CD4-positive, CD25-positive, alpha-beta regulatory T cell (primary cell): ENCODE measurements at regions not wholly inside any gene's neighbourhood (a gene's known extent, or its start where the extent isn't known, plus 50 kb on each side); places are given as distances from the start of the nearest gene placed in this dataset.

ENCODE experiments used
- ATAC-seq, 2 donors: fragments of 150-1000 bp; cut with Tn5 transposase; one replicate each; pipeline ENCODE4 v1.10.0; 2021; ENCODE audit warnings: low read depth in 2 of 2, moderate number of reproducible peaks in 2 of 2, moderate library complexity in 1 of 2
- DNase-seq, 3 donors: peaks; one replicate each; pipeline versions ENCODE4 v3.0.0 to v3.0.0-alpha.2; 2012 to 2022; ENCODE audit warnings: mixed read lengths in 1 of 3
- H3K27ac ChIP-seq: one replicate; pipeline ENCODE4 v1.7.0; 2013; ENCODE audit warnings: mild to moderate bottlenecking, low read length; ENCODE audit not compliant: insufficient read depth, poor library complexity, severe bottlenecking
- H3K27me3 ChIP-seq: one replicate; pipeline ENCODE4 v1.7.0; 2013; ENCODE audit warnings: low read length; ENCODE audit not compliant: control insufficient read depth, insufficient read depth
- H3K36me3 ChIP-seq: one replicate; pipeline ENCODE4 v1.7.0; 2013; ENCODE audit warnings: mild to moderate bottlenecking, low read length, moderate library complexity; ENCODE audit not compliant: control insufficient read depth, insufficient read depth
- H3K4me1 ChIP-seq: 2 replicates; pipeline ENCODE4 v1.7.0; 2013; ENCODE audit warnings: mild to moderate bottlenecking, low read length; ENCODE audit not compliant: insufficient read depth, control insufficient read depth, poor library complexity, severe bottlenecking
- H3K4me3 ChIP-seq: one replicate; pipeline ENCODE4 v1.7.0; 2013; ENCODE audit warnings: low read depth, mild to moderate bottlenecking, low read length, moderate library complexity
- H3K9me3 ChIP-seq, 2 experiments: 1 replicate in 1 of 2; 2 replicates in 1 of 2; pipeline ENCODE4 v1.7.0; 2013; ENCODE audit warnings: low read length in 2 of 2, mild to moderate bottlenecking in 1 of 2, moderate library complexity in 1 of 2; ENCODE audit not compliant: control insufficient read depth in 2 of 2
- H3K27ac Mint-ChIP-seq, 3 donors: one replicate each; pipeline ENCODE4 v1.8.0; 2020 to 2022; ENCODE audit warnings: mild to moderate bottlenecking in 3 of 3, mixed read lengths in 3 of 3, moderate library complexity in 2 of 3
- H3K27me3 Mint-ChIP-seq: one replicate; pipeline ENCODE4 v1.8.0; 2022; ENCODE audit warnings: mild to moderate bottlenecking, mixed read lengths
- H3K36me3 Mint-ChIP-seq: one replicate; pipeline ENCODE4 v1.8.0; 2020; ENCODE audit warnings: mixed read lengths
- H3K4me1 Mint-ChIP-seq, 4 donors: one replicate each; pipeline ENCODE4 v1.8.0; 2020 to 2022; ENCODE audit warnings: mixed read lengths in 4 of 4, mild to moderate bottlenecking in 1 of 4
- H3K4me3 Mint-ChIP-seq, 4 donors: one replicate each; pipeline ENCODE4 v1.8.0; 2020 to 2022; ENCODE audit warnings: mild to moderate bottlenecking in 4 of 4, mixed read lengths in 4 of 4, moderate library complexity in 3 of 4
- H3K9me3 Mint-ChIP-seq, 7 donors: one replicate each; pipeline ENCODE4 v1.8.0; 2020 to 2022; ENCODE audit warnings: mixed read lengths in 7 of 7, mild to moderate bottlenecking in 3 of 7, moderate library complexity in 2 of 7

DNA sequence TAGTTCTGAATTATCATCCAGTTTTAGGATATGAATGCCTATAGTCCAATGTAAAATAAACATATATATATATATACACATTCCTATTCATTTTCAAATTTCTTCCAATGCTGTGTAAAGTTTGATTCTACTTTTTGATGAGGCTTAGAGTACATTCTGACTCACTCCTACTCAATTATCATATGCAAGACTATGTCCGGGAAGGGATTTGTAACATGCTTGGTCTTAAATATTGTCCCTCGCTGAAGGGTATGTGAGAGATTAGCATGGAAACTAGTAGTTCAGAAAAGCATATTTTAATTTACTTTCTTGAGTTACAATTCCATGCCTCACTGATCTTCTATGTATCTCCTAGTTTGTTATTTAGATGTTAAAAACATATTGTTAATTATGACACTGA is 377.7 kb upstream of the MAP2 start:
- Mint-ChIP-seq H3K4me3 (no peak overlapping the region), H3K27ac (no peak overlapping the region), H3K9me3 (peaks cover 0 to 9% (median 0%) of the 10 kb centered on the region in 7 donors), H3K36me3 (no peaks in the 10 kb centered on the region), H3K27me3 (no peaks in the 10 kb centered on the region), H3K4me1 (no peaks in the 10 kb centered on the region)
- no peak overlapping the region for H3K4me3 ChIP-seq
- ATAC-seq (no peak), DNase-seq (no peak)
- no peaks in the 10 kb centered on the region for H3K27me3 ChIP-seq
- H3K4me1 ChIP-seq = no peaks in the 10 kb centered on the region
- no peaks in the 10 kb centered on the region for H3K9me3 ChIP-seq
- no peak overlapping the region for H3K27ac ChIP-seq
- H3K36me3 ChIP-seq = no peaks in the 10 kb centered on the region

DNA sequence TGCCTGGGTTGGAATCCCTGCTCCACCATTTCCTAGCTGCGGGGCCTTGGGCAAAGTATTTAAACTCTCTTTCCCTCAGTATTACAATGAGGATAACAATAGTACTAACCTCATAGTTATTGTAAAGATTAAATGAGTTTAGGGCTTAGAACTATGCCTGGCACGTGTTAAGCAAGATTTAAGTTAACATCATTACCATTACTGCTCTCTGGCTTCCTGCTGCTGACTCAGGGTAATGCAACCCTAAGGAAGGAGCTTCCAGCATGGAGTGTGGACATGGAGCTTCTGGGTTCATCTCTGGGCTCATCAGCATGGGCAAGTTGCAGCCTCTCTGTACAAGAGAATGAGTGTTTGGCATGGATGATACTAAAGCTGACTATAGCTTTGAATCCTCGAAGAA is 374.2 kb upstream of the MAP2 start:
- no peak overlapping the region for H3K4me3 Mint-ChIP-seq
- H3K9me3 Mint-ChIP-seq = peaks cover 0 to 14% (median 0%) of the 10 kb centered on the region in 7 donors
- no peaks in the 10 kb centered on the region for H3K27me3 Mint-ChIP-seq
- no peaks in the 10 kb centered on the region for H3K36me3 Mint-ChIP-seq
- H3K9me3 ChIP-seq = no peaks in the 10 kb centered on the region
- H3K27me3 ChIP-seq = no peaks in the 10 kb centered on the region
- no peaks in the 10 kb centered on the region for H3K4me1 ChIP-seq
- ATAC-seq (no peak), DNase-seq (no peak)
- no peak overlapping the region for H3K27ac ChIP-seq
- H3K4me1 Mint-ChIP-seq = no peaks in the 10 kb centered on the region
- H3K27ac Mint-ChIP-seq = no peak overlapping the region
- no peak overlapping the region for H3K4me3 ChIP-seq
- H3K36me3 ChIP-seq = no peaks in the 10 kb centered on the region

GRCh38 chr2:209062210-209062609 is 361.6 kb upstream of the MAP2 start:
- no peak overlapping the region for H3K4me3 ChIP-seq
- H3K27ac Mint-ChIP-seq = no peak overlapping the region
- ATAC-seq (no peak), DNase-seq (no peak)
- H3K27me3 Mint-ChIP-seq = no peaks in the 10 kb centered on the region
- H3K4me3 Mint-ChIP-seq = no peak overlapping the region
- no peaks in the 10 kb centered on the region for H3K27me3 ChIP-seq
- H3K27ac ChIP-seq = no peak overlapping the region
- no peaks in the 10 kb centered on the region for H3K36me3 ChIP-seq
- H3K9me3 ChIP-seq = no peaks in the 10 kb centered on the region
- peaks cover 0 to 14% (median 5%) of the 10 kb centered on the region in 7 donors for H3K9me3 Mint-ChIP-seq
- no peaks in the 10 kb centered on the region for H3K4me1 Mint-ChIP-seq
- H3K4me1 ChIP-seq = no peaks in the 10 kb centered on the region
- no peaks in the 10 kb centered on the region for H3K36me3 Mint-ChIP-seq

- Histone ChIP-seq H3K36me3 (no peaks in the 10 kb centered on the region), H3K4me1 (no peaks in the 10 kb centered on the region), H3K4me3 (no peak overlapping the region), H3K27ac (no peak overlapping the region), H3K9me3 (no peaks in the 10 kb centered on the region), H3K27me3 (no peaks in the 10 kb centered on the region)
- Mint-ChIP-seq H3K4me3 (no peak overlapping the region), H3K27me3 (no peaks in the 10 kb centered on the region), H3K9me3 (peaks cover 0 to 12% (median 0%) of the 10 kb centered on the region in 7 donors), H3K36me3 (no peaks in the 10 kb centered on the region), H3K27ac (no peak overlapping the region), H3K4me1 (no peaks in the 10 kb centered on the region)
- DNase-seq (no peak), ATAC-seq (no peak)
Observed at GRCh38 chr2:209070262-209070661, 353.6 kb upstream of the MAP2 start.

- Mint-ChIP-seq H3K36me3 (no peaks in the 10 kb centered on the region), H3K27ac (no peak overlapping the region), H3K4me3 (no peak overlapping the region), H3K27me3 (no peaks in the 10 kb centered on the region), H3K9me3 (peaks cover 0 to 15% (median 0%) of the 10 kb centered on the region in 7 donors), H3K4me1 (no peaks in the 10 kb centered on the region)
- Histone ChIP-seq H3K36me3 (no peaks in the 10 kb centered on the region), H3K9me3 (no peaks in the 10 kb centered on the region), H3K4me1 (no peaks in the 10 kb centered on the region), H3K27me3 (no peaks in the 10 kb centered on the region), H3K4me3 (no peak overlapping the region), H3K27ac (no peak overlapping the region)
- ATAC-seq (no peak), DNase-seq (no peak)
Observed at GRCh38 chr2:209073151-209073550, 350.7 kb upstream of the MAP2 start.

DNA sequence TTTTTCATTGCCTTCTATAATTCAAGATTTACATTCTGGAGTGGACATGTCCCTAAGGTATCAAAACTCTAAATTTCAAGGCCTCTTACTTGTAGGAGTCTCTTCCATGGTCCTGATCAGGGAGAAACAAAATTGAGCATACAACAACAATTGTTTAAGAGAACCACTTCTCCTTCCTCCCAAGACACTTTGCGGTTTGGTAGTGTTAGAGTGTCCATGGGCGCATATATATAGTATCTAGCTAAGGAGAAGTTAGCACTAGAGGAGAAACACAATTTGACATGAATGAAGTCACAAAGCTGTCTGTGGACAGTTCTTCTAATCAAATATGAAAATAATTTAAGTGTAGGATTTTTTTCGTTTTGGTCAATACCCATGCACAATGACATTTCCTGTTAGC is 349.1 kb upstream of the MAP2 start:
- H3K27me3 Mint-ChIP-seq = no peaks in the 10 kb centered on the region
- DNase-seq = no peak
- no peak overlapping the region for H3K4me3 Mint-ChIP-seq
- H3K36me3 ChIP-seq = no peaks in the 10 kb centered on the region
- ATAC-seq = no peak
- no peaks in the 10 kb centered on the region for H3K4me1 ChIP-seq
- no peaks in the 10 kb centered on the region for H3K36me3 Mint-ChIP-seq
- H3K9me3 ChIP-seq = no peaks in the 10 kb centered on the region
- no peak overlapping the region for H3K27ac Mint-ChIP-seq
- no peaks in the 10 kb centered on the region for H3K27me3 ChIP-seq
- peaks cover 0 to 14% (median 2%) of the 10 kb centered on the region in 7 donors for H3K9me3 Mint-ChIP-seq
- no peak overlapping the region for H3K27ac ChIP-seq
- no peaks in the 10 kb centered on the region for H3K4me1 Mint-ChIP-seq
- no peak overlapping the region for H3K4me3 ChIP-seq

DNA sequence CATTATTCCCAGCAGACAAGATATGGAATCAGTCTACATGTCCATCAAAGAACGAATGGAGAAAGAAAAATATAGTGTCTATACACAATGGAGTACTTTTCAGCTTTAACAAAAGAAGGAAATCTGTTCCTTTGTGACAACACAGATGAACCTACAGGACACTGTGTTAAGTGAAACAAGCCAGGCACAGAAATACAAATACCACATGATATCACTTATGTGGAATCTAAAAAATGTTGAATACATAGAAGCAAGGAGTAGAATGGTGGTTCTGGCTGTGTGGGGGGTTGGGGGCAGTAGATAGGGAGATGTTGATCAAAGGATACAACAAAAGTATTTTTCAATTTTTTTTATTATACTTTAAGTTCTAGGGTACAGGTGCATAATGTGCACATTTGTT is 347.7 kb upstream of the MAP2 start:
- ATAC-seq (no peak), DNase-seq (no peak)
- Mint-ChIP-seq H3K4me3 (no peak overlapping the region), H3K27ac (no peak overlapping the region), H3K9me3 (peaks cover 0 to 11% (median 3%) of the 10 kb centered on the region in 7 donors), H3K36me3 (no peaks in the 10 kb centered on the region), H3K27me3 (no peaks in the 10 kb centered on the region), H3K4me1 (no peaks in the 10 kb centered on the region)
- H3K4me3 ChIP-seq = no peak overlapping the region
- no peaks in the 10 kb centered on the region for H3K27me3 ChIP-seq
- no peaks in the 10 kb centered on the region for H3K4me1 ChIP-seq
- H3K27ac ChIP-seq = no peak overlapping the region
- no peaks in the 10 kb centered on the region for H3K9me3 ChIP-seq
- H3K36me3 ChIP-seq = no peaks in the 10 kb centered on the region

GRCh38 chr2:209086761-209087160 is 337.1 kb upstream of the MAP2 start:
- Mint-ChIP-seq H3K27ac (no peak overlapping the region), H3K4me1 (no peaks in the 10 kb centered on the region), H3K9me3 (peaks cover 0 to 6% (median 3%) of the 10 kb centered on the region in 7 donors), H3K36me3 (no peaks in the 10 kb centered on the region), H3K4me3 (no peak overlapping the region), H3K27me3 (no peaks in the 10 kb centered on the region)
- H3K4me1 ChIP-seq = no peaks in the 10 kb centered on the region
- DNase-seq = no peak
- H3K27me3 ChIP-seq = no peaks in the 10 kb centered on the region
- no peaks in the 10 kb centered on the region for H3K36me3 ChIP-seq
- H3K9me3 ChIP-seq = no peaks in the 10 kb centered on the region
- ATAC-seq = no peak
- no peak overlapping the region for H3K27ac ChIP-seq
- H3K4me3 ChIP-seq = no peak overlapping the region
